Loucy (cell line): ENCODE measurements at regions not wholly inside any gene's neighbourhood (a gene's known extent, or its start where the extent isn't known, plus 50 kb on each side); places are given as distances from the start of the nearest gene placed in this dataset.
A peak's percentile ranks its signal among the peaks of the same experiment; 100 is the strongest.

Source experiments
- H2AFZ ChIP-seq: fragments of 200-600 bp; sonication (generic); 2 replicates; pipeline ENCODE4 v1.6.0; 2016; ENCODE audit warnings: antibody characterized with exemption, mild to moderate bottlenecking, low read length, moderate library complexity
- H3F3A ChIP-seq: fragments of 200-600 bp; 2 replicates; pipeline ENCODE4 v1.6.0; 2016; ENCODE audit warnings: antibody characterized with exemption, low read depth, mild to moderate bottlenecking
- H3K27me3 ChIP-seq: fragments of 200-600 bp; sonication (generic); 2 replicates; pipeline ENCODE4 v1.6.1; 2014; ENCODE audit warnings: low read length, mild to moderate bottlenecking; ENCODE audit not compliant: insufficient read depth, poor library complexity, severe bottlenecking
- H3K36me3 ChIP-seq: fragments of 200-600 bp; sonication (generic); 2 replicates; pipeline ENCODE4 v1.6.1; 2016; ENCODE audit warnings: low read length; ENCODE audit not compliant: insufficient read depth
- H3K4me1 ChIP-seq: fragments of 200-600 bp; sonication (generic); 2 replicates; pipeline ENCODE4 v1.5.1; 2014; ENCODE audit warnings: low read length, mild to moderate bottlenecking; ENCODE audit not compliant: insufficient read depth, poor library complexity, severe bottlenecking
- H3K4me2 ChIP-seq: fragments of 200-600 bp; sonication (generic); 2 replicates; pipeline ENCODE4 v1.6.0; 2014; ENCODE audit warnings: antibody characterized with exemption, low read length, low read depth, mild to moderate bottlenecking; ENCODE audit not compliant: poor library complexity, severe bottlenecking
- H3K4me3 ChIP-seq: fragments of 200-600 bp; sonication (generic); 2 replicates; pipeline ENCODE4 v1.5.1; 2014; ENCODE audit warnings: low read length, mild to moderate bottlenecking, mixed read lengths; ENCODE audit not compliant: poor library complexity, severe bottlenecking
- H3K79me2 ChIP-seq: fragments of 200-600 bp; sonication (generic); 2 replicates; pipeline ENCODE4 v1.6.1; 2014; ENCODE audit warnings: low read length; ENCODE audit not compliant: insufficient read depth
- H3K9ac ChIP-seq: fragments of 200-600 bp; sonication (generic); 2 replicates; pipeline ENCODE4 v1.6.0; 2014; ENCODE audit warnings: mild to moderate bottlenecking, low read depth, low read length, moderate library complexity; ENCODE audit not compliant: poor library complexity, severe bottlenecking
- H3K9me2 ChIP-seq: fragments of 200-600 bp; sonication (generic); replicated peaks from 2 replicates; pipeline ENCODE4 v1.6.1; 2016; ENCODE audit warnings: low read depth, low read length, mixed read lengths
- H3K9me3 ChIP-seq: fragments of 200-600 bp; sonication (generic); 2 replicates; pipeline ENCODE4 v1.6.1; 2014; ENCODE audit warnings: mild to moderate bottlenecking, antibody characterized with exemption, low read length, low read depth; ENCODE audit not compliant: insufficient read depth
- H4K20me1 ChIP-seq: fragments of 200-600 bp; sonication (generic); 2 replicates; pipeline ENCODE4 v1.6.0; 2014; ENCODE audit warnings: antibody characterized with exemption, low read length, mild to moderate bottlenecking; ENCODE audit not compliant: insufficient read depth, poor library complexity, severe bottlenecking
- CTCF ChIP-seq: fragments of 200-600 bp; sonication (generic); conservative IDR thresholded peaks from 2 replicates; pipeline ENCODE4 v1.5.1; 2014; ENCODE audit warnings: mild to moderate bottlenecking, antibody characterized with exemption, low read length
- EZH2phosphoT487 ChIP-seq: fragments of 200-600 bp; IDR thresholded peaks from 2 replicates; pipeline ENCODE4 v1.6.1; 2018; ENCODE audit warnings: antibody characterized with exemption, mild to moderate bottlenecking, moderate library complexity, borderline replicate concordance

- H3K36me3 ChIP-seq, result no peaks in the 10 kb centered on the region
- H3K9me3 ChIP-seq, result no peaks in the 10 kb centered on the region
- no peak overlapping the region for H3K9ac ChIP-seq
- no peak overlapping the region for H3K4me2 ChIP-seq
- no peaks in the 10 kb centered on the region for H4K20me1 ChIP-seq
- H3K9me2 ChIP-seq, result no peaks in the 10 kb centered on the region
- H3K27me3 ChIP-seq, result no peaks in the 10 kb centered on the region
- no peaks in the 10 kb centered on the region for H3F3A ChIP-seq
- H3K4me1 ChIP-seq, result no peaks in the 10 kb centered on the region
- no peak overlapping the region for H3K4me3 ChIP-seq
- no peaks in the 10 kb centered on the region for H3K79me2 ChIP-seq
- TF ChIP-seq CTCF (peak; percentile 70), EZH2phosphoT487 (no peak)
- H2AFZ ChIP-seq, result no peak overlapping the region
Observed at GRCh38 chr6:159608961-159609651, 83.9 kb downstream of the SOD2 start.

- no peaks in the 10 kb centered on the region for H3F3A ChIP-seq
- TF ChIP-seq CTCF (no peak), EZH2phosphoT487 (no peak)
Observed at GRCh38 chr6:159606786-159607185, 86.3 kb downstream of the SOD2 start.

GRCh38 chr6:159604443-159604956, 88.5 kb downstream of the SOD2 start:
- Histone ChIP-seq H2AFZ (no peak overlapping the region), H3K9ac (no peak overlapping the region), H3F3A (no peaks in the 10 kb centered on the region), H4K20me1 (no peaks in the 10 kb centered on the region), H3K4me1 (no peaks in the 10 kb centered on the region), H3K4me3 (no peak overlapping the region), H3K4me2 (no peak overlapping the region), H3K36me3 (no peaks in the 10 kb centered on the region), H3K9me2 (no peaks in the 10 kb centered on the region), H3K27me3 (no peaks in the 10 kb centered on the region), H3K79me2 (no peaks in the 10 kb centered on the region), H3K9me3 (no peaks in the 10 kb centered on the region)
- TF ChIP-seq CTCF (no peak), EZH2phosphoT487 (no peak)

More at GRCh38 chr6:159606786-159607185, 86.3 kb downstream of the SOD2 start:
- H3K9me3 ChIP-seq, result no peaks in the 10 kb centered on the region
- no peaks in the 10 kb centered on the region for H3K9me2 ChIP-seq
- H2AFZ ChIP-seq, result no peak overlapping the region
- no peaks in the 10 kb centered on the region for H4K20me1 ChIP-seq
- H3K79me2 ChIP-seq, result no peaks in the 10 kb centered on the region
- H3K36me3 ChIP-seq, result no peaks in the 10 kb centered on the region
- H3K4me3 ChIP-seq, result no peak overlapping the region
- H3K9ac ChIP-seq, result no peak overlapping the region
- H3K4me1 ChIP-seq, result no peaks in the 10 kb centered on the region
- H3K4me2 ChIP-seq, result no peak overlapping the region
- no peaks in the 10 kb centered on the region for H3K27me3 ChIP-seq
